ENCODE measurements at regions not wholly inside any gene's neighbourhood (a gene's known extent, or its start where the extent isn't known, plus 50 kb on each side); places are given as distances from the start of the nearest gene placed in this dataset.

- TF ChIP-seq CTCF (IDR thresholded peaks at IDR 0.05), result no peak
- TF ChIP-seq EP300 (IDR thresholded peaks at IDR 0.05; ENCODE audit: low read depth), result no peak
These were observed 267.8 kb downstream of the BCOR start for GRCh38 chrX:39829965-39830364.

Data from transverse colon (tissue), 3 donors.